H9 (cell line): ENCODE measurements at regions not wholly inside any gene's neighbourhood (a gene's known extent, or its start where the extent isn't known, plus 50 kb on each side); places are given as distances from the start of the nearest gene placed in this dataset.

Experiments
- DNase-seq: peaks from one replicate; pipeline ENCODE4 v3.0.0-alpha.2; 2017
- H2AFZ ChIP-seq: one replicate; pipeline ENCODE4 v1.6.1; 2013; ENCODE audit warnings: mild to moderate bottlenecking, low read length, control low read depth, moderate library complexity
- H2AK5ac ChIP-seq: 2 replicates; pipeline ENCODE4 v1.6.1; 2013; ENCODE audit warnings: low read length, control low read depth, mixed read lengths; ENCODE audit not compliant: insufficient read length
- H2BK120ac ChIP-seq: one replicate; pipeline ENCODE4 v1.6.1; 2013; ENCODE audit warnings: low read depth, mild to moderate bottlenecking, low read length, control low read depth, inconsistent platforms; ENCODE audit not compliant: poor library complexity, severe bottlenecking
- H2BK12ac ChIP-seq: 2 replicates; pipeline ENCODE4 v1.6.1; 2013; ENCODE audit warnings: low read length, control low read depth, mixed read lengths, low read depth; ENCODE audit not compliant: insufficient read length
- H2BK15ac ChIP-seq: 2 replicates; pipeline ENCODE4 v1.6.1; 2013; ENCODE audit warnings: low read depth, low read length, control low read depth
- H2BK20ac ChIP-seq: one replicate; pipeline ENCODE4 v1.6.1; 2013; ENCODE audit warnings: low read depth, mild to moderate bottlenecking, low read length, control low read depth, inconsistent platforms; ENCODE audit not compliant: poor library complexity, severe bottlenecking
- H2BK5ac ChIP-seq: 2 replicates; pipeline ENCODE4 v1.6.1; 2013; ENCODE audit warnings: low read length, control low read depth, mixed read lengths; ENCODE audit not compliant: insufficient read length
- H3K14ac ChIP-seq: 2 replicates; pipeline ENCODE4 v1.6.1; 2013; ENCODE audit warnings: low read length, control low read depth; ENCODE audit not compliant: insufficient read depth
- H3K18ac ChIP-seq: 2 replicates; pipeline ENCODE4 v1.6.1; 2013; ENCODE audit warnings: low read depth, mild to moderate bottlenecking, mixed read lengths, low read length, control low read depth; ENCODE audit not compliant: insufficient read length
- H3K23ac ChIP-seq: 2 replicates; pipeline ENCODE4 v1.6.1; 2013; ENCODE audit warnings: low read length, control low read depth, mixed read lengths, low read depth; ENCODE audit not compliant: insufficient read length
- H3K23me2 ChIP-seq: 2 replicates; pipeline ENCODE4 v1.6.1; 2013; ENCODE audit warnings: low read depth, mild to moderate bottlenecking, mixed read lengths, low read length, control low read depth; ENCODE audit not compliant: insufficient read length, poor library complexity, severe bottlenecking
- H3K27ac ChIP-seq: 2 replicates; pipeline ENCODE4 v1.5.1; 2013; ENCODE audit warnings: low read length, control low read depth, mixed read lengths, low read depth; ENCODE audit not compliant: insufficient read length
- H3K27me3 ChIP-seq: 2 replicates; pipeline ENCODE4 v1.6.1; 2013; ENCODE audit warnings: low read length, control low read depth, inconsistent platforms; ENCODE audit not compliant: insufficient read depth
- H3K4ac ChIP-seq: 2 replicates; pipeline ENCODE4 v1.6.1; 2013; ENCODE audit warnings: low read depth, mild to moderate bottlenecking, control low read depth, inconsistent platforms, low read length, moderate library complexity
- H3K4me1 ChIP-seq: 2 replicates; pipeline ENCODE4 v1.6.1; 2013; ENCODE audit warnings: low read length, control low read depth, inconsistent platforms; ENCODE audit not compliant: insufficient read depth
- H3K4me2 ChIP-seq: 2 replicates; pipeline ENCODE4 v1.6.1; 2013; ENCODE audit warnings: low read length, control low read depth, mixed read lengths; ENCODE audit not compliant: insufficient read length, insufficient read depth
- H3K56ac ChIP-seq: 2 replicates; pipeline ENCODE4 v1.6.1; 2013; ENCODE audit warnings: low read depth, mild to moderate bottlenecking, mixed read lengths, low read length, control low read depth; ENCODE audit not compliant: insufficient read length
- H3K79me1 ChIP-seq: 2 replicates; pipeline ENCODE4 v1.6.1; 2013; ENCODE audit warnings: low read depth, mild to moderate bottlenecking, moderate library complexity, low read length, control low read depth, inconsistent platforms; ENCODE audit not compliant: insufficient read depth, poor library complexity, severe bottlenecking
- H3K79me2 ChIP-seq: 2 replicates; pipeline ENCODE4 v1.6.1; 2013; ENCODE audit warnings: low read length, control low read depth, inconsistent platforms; ENCODE audit not compliant: insufficient read depth
- H3K9ac ChIP-seq: 2 replicates; pipeline ENCODE4 v1.6.1; 2013; ENCODE audit warnings: low read length, control low read depth, mixed read lengths; ENCODE audit not compliant: insufficient read length; ENCODE audit errors: extremely low read depth
- H3K9me3 ChIP-seq: one replicate; pipeline ENCODE4 v1.6.1; 2013; ENCODE audit warnings: low read depth, low read length, inconsistent platforms; ENCODE audit not compliant: control insufficient read depth
- H3T11ph ChIP-seq: one replicate; pipeline ENCODE4 v1.6.1; 2013; ENCODE audit warnings: mild to moderate bottlenecking, low read length, control low read depth, inconsistent platforms
- H4K20me1 ChIP-seq: one replicate; pipeline ENCODE4 v1.6.1; 2013; ENCODE audit not compliant: control insufficient read depth, insufficient read length, insufficient read depth
- H4K5ac ChIP-seq: 2 replicates; pipeline ENCODE4 v1.6.1; 2013; ENCODE audit warnings: low read depth, mild to moderate bottlenecking, mixed read lengths, low read length, control low read depth; ENCODE audit not compliant: insufficient read length
- H4K8ac ChIP-seq: replicated peaks from 2 replicates; pipeline ENCODE4 v1.6.1; 2013; ENCODE audit warnings: low read length, control low read depth, mixed read lengths, low read depth; ENCODE audit not compliant: insufficient read length
- H4K91ac ChIP-seq: 2 replicates; pipeline ENCODE4 v1.6.1; 2013; ENCODE audit warnings: low read depth, mild to moderate bottlenecking, moderate library complexity, mixed read lengths, low read length, control low read depth; ENCODE audit not compliant: insufficient read length
- H3K27ac Mint-ChIP-seq, 3 experiments: 2 replicates in 2 of 3; 3 replicates in 1 of 3; pipeline ENCODE4 v1.8.0; 2020 to 2021; ENCODE audit warnings: mixed read lengths in 3 of 3, mild to moderate bottlenecking in 1 of 3, moderate library complexity in 1 of 3
- H3K27me3 Mint-ChIP-seq: 2 replicates; pipeline ENCODE4 v1.8.0; 2021; ENCODE audit warnings: low read depth, mild to moderate bottlenecking, moderate library complexity, mixed read lengths
- H3K36me3 Mint-ChIP-seq, 3 experiments: 2 replicates in 2 of 3; 3 replicates in 1 of 3; pipeline ENCODE4 v1.8.0; 2020 to 2021; ENCODE audit warnings: low read depth in 3 of 3, mixed read lengths in 3 of 3; ENCODE audit not compliant: insufficient read depth in 1 of 3
- H3K4me1 Mint-ChIP-seq, 2 experiments: 2 replicates each; pipeline ENCODE4 v1.8.0; 2020; ENCODE audit warnings: mixed read lengths in 2 of 2
- H3K4me3 Mint-ChIP-seq, 2 experiments: 2 replicates in 1 of 2; 3 replicates in 1 of 2; pipeline ENCODE4 v1.8.0; 2020 to 2021; ENCODE audit warnings: mild to moderate bottlenecking in 2 of 2, mixed read lengths in 2 of 2, moderate library complexity in 1 of 2
- H3K9me3 Mint-ChIP-seq, 2 experiments: 2 replicates in 1 of 2; 3 replicates in 1 of 2; pipeline ENCODE4 v1.8.0; 2020; ENCODE audit warnings: mild to moderate bottlenecking in 2 of 2, mixed read lengths in 2 of 2, moderate library complexity in 1 of 2
- WGBS: extraction: QIAGEN DNeasy Blood & Tissue Kit; methylation state at CpG from one replicate; pipeline ENCODE4 v1.1.7; 2013; ENCODE audit warnings: missing lambda C conversion rate, low lambda C conversion rate, mixed read lengths; ENCODE audit not compliant: insufficient read length; ENCODE audit errors: extremely low coverage; 5-methylcytosine and 5-hydroxymethylcytosine counted together
- TF ChIP-seq, protein P1 (sequence below): fragments of 200-600 bp; sonication (generic); conservative IDR thresholded peaks from 3 replicates; pipeline ENCODE4 v1.8.0; 2021; ENCODE audit warnings: antibody characterized with exemption, mild to moderate bottlenecking

DNA sequence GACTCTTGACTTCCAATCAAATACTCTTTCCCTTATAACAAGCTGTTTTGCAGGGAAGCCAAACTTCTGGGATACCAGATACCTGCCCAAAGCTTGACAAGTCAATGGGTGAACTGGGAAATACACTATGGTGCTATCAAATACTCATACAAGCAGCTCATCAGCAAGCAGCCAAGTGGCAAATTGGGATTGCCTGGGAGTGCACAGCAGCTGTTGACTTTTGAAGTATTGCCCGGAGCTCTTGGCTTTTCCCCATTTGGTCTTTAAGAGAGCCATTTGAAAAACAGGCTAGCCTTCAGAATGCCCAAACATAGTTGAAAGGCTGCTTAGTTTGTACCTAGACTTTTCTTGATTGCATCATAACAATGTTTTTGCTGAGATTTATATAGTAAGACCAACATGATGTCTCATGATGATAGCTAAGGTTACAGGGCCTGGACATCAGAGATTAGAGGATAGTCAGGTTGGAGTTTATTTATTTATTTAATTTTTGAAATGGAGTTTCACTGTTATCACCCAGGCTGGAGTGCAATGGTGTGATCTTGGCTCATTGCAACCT is 210.1 kb upstream of the ZNF608 start:
- Histone ChIP-seq H3K79me1 (no peaks in the 10 kb centered on the region), H3K79me2 (no peaks in the 10 kb centered on the region), H3T11ph (no peak overlapping the region), H4K8ac (no peak overlapping the region), H2BK12ac (no peak overlapping the region), H3K14ac (no peak overlapping the region), H3K27me3 (no peaks in the 10 kb centered on the region), H2BK120ac (no peak overlapping the region), H3K9ac (no peak overlapping the region), H3K23me2 (no peaks in the 10 kb centered on the region), H2BK20ac (no peak overlapping the region), H3K27ac (no peak overlapping the region), H3K9me3 (no peaks in the 10 kb centered on the region), H3K18ac (no peak overlapping the region), H4K5ac (no peak overlapping the region), H3K4me2 (no peak overlapping the region), H2BK5ac (no peak overlapping the region), H4K20me1 (no peaks in the 10 kb centered on the region), H2BK15ac (no peak overlapping the region), H4K91ac (no peak overlapping the region), H3K23ac (no peak overlapping the region), H3K56ac (no peak overlapping the region), H3K4ac (no peak overlapping the region), H2AFZ (no peak overlapping the region), H3K4me1 (no peaks in the 10 kb centered on the region), H2AK5ac (no peak overlapping the region)
- H3K4me1 Mint-ChIP-seq = peaks cover 2% of the 10 kb centered on the region in 2 experiments; a peak in 1 of 4 replicates
- H3K36me3 Mint-ChIP-seq = 0 out of 7 replicates have a peak, but pooled peaks cover 0 to 8% (median 0%) of the 10 kb centered on the region in 3 experiments
- no peak for DNase-seq
- H3K27me3 Mint-ChIP-seq = no peaks in the 10 kb centered on the region
- no peak overlapping the region for H3K4me3 Mint-ChIP-seq
- no peak overlapping the region for H3K27ac Mint-ChIP-seq
- peaks cover 0 to 3% of the 10 kb centered on the region in 2 experiments; a peak in 2 of 5 replicates for H3K9me3 Mint-ChIP-seq
- no CpG with 5 or more reads among the region's 1 CpG for WGBS
- TF ChIP-seq, protein P1, sequence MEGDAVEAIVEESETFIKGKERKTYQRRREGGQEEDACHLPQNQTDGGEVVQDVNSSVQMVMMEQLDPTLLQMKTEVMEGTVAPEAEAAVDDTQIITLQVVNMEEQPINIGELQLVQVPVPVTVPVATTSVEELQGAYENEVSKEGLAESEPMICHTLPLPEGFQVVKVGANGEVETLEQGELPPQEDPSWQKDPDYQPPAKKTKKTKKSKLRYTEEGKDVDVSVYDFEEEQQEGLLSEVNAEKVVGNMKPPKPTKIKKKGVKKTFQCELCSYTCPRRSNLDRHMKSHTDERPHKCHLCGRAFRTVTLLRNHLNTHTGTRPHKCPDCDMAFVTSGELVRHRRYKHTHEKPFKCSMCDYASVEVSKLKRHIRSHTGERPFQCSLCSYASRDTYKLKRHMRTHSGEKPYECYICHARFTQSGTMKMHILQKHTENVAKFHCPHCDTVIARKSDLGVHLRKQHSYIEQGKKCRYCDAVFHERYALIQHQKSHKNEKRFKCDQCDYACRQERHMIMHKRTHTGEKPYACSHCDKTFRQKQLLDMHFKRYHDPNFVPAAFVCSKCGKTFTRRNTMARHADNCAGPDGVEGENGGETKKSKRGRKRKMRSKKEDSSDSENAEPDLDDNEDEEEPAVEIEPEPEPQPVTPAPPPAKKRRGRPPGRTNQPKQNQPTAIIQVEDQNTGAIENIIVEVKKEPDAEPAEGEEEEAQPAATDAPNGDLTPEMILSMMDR = no peak
